Stimulated activated naive B cell treated with anti-CD40 and anti-IgM and Interleukin-4, amounts not matched to agents 10 μg/mL and 1 μg/mL and 100 μg/mL, for 72 hours (primary cell): ENCODE measurements at regions not wholly inside any gene's neighbourhood (a gene's known extent, or its start where the extent isn't known, plus 50 kb on each side); places are given as distances from the start of the nearest gene placed in this dataset.
"Not testable (repeated sequence)": the region's sequence is repeated elsewhere in the genome, so short reads cannot be mapped to it uniquely, and the experiment has no call there.

Source experiments
- ATAC-seq, 2 donors: fragments of 150-1000 bp; cut with Tn5 transposase; replicated peaks; 2 replicates each; pipeline ENCODE4 v1.10.0; 2021; ENCODE audit warnings: moderate library complexity in 1 of 2
- DNase-seq: peaks from one replicate; pipeline ENCODE4 v3.0.0; 2021
- H3K27ac Mint-ChIP-seq: one replicate; pipeline ENCODE4 v1.8.0; 2022; ENCODE audit warnings: mild to moderate bottlenecking, mixed read lengths
- H3K27me3 Mint-ChIP-seq, 2 donors: one replicate each; pipeline ENCODE4 v1.8.0; 2022; ENCODE audit warnings: mixed read lengths in 2 of 2
- H3K36me3 Mint-ChIP-seq, 2 donors: one replicate each; pipeline ENCODE4 v1.8.0; 2022; ENCODE audit warnings: mixed read lengths in 2 of 2, mild to moderate bottlenecking in 1 of 2
- H3K4me1 Mint-ChIP-seq, 2 donors: one replicate each; pipeline ENCODE4 v1.8.0; 2022; ENCODE audit warnings: mixed read lengths in 2 of 2, mild to moderate bottlenecking in 1 of 2
- H3K4me3 Mint-ChIP-seq, 2 donors: one replicate each; pipeline ENCODE4 v1.8.0; 2022; ENCODE audit warnings: mild to moderate bottlenecking in 2 of 2, mixed read lengths in 2 of 2, moderate library complexity in 1 of 2
- H3K9me3 Mint-ChIP-seq, 2 donors: one replicate each; pipeline ENCODE4 v1.8.0; 2022; ENCODE audit warnings: mixed read lengths in 2 of 2, mild to moderate bottlenecking in 1 of 2

- H3K4me3 Mint-ChIP-seq, result no peak overlapping the region
- no peaks in the 10 kb centered on the region for H3K4me1 Mint-ChIP-seq
- H3K9me3 Mint-ChIP-seq, result peaks cover 16 to 23% of the 10 kb centered on the region in 2 donors
- DNase-seq (no peak), ATAC-seq (no peak)
- H3K27me3 Mint-ChIP-seq, result no peaks in the 10 kb centered on the region
- H3K36me3 Mint-ChIP-seq, result peaks cover 0 to 4% of the 10 kb centered on the region in 2 donors
- no peak overlapping the region for H3K27ac Mint-ChIP-seq
These were observed 244.9 kb downstream of the C7orf25 start for GRCh38 chr7:42666994-42667393.

- no peaks in the 10 kb centered on the region for H3K27me3 Mint-ChIP-seq
These were observed 249.0 kb downstream of the C7orf25 start for GRCh38 chr7:42662862-42663261.

GRCh38 chr7:42661312-42661711 is 250.6 kb downstream of the C7orf25 start:
- no peak for DNase-seq
- Mint-ChIP-seq H3K9me3 (peaks cover 2 to 14% of the 10 kb centered on the region in 2 donors), H3K36me3 (no peaks in the 10 kb centered on the region), H3K4me3 (no peak overlapping the region), H3K27me3 (no peaks in the 10 kb centered on the region), H3K4me1 (no peaks in the 10 kb centered on the region), H3K27ac (no peak overlapping the region)
- no peak for ATAC-seq

More at GRCh38 chr7:42662862-42663261, 249.0 kb downstream of the C7orf25 start:
- Mint-ChIP-seq H3K27ac (no peak overlapping the region), H3K4me1 (no peaks in the 10 kb centered on the region), H3K4me3 (no peak overlapping the region), H3K9me3 (peaks cover 16 to 23% of the 10 kb centered on the region in 2 donors), H3K36me3 (peaks cover 0 to 4% of the 10 kb centered on the region in 2 donors)
- no peak for ATAC-seq
- no peak for DNase-seq

GRCh38 chr7:42650701-42651100 is 261.2 kb downstream of the C7orf25 start:
- H3K4me1 Mint-ChIP-seq, result no peaks in the 10 kb centered on the region
- no peak for ATAC-seq
- no peak for DNase-seq
- peaks cover under 1% of the 10 kb centered on the region in 2 donors for H3K9me3 Mint-ChIP-seq
- H3K27ac Mint-ChIP-seq, result no peak overlapping the region
- H3K4me3 Mint-ChIP-seq, result no peak overlapping the region
- no peaks in the 10 kb centered on the region for H3K27me3 Mint-ChIP-seq
- no peaks in the 10 kb centered on the region for H3K36me3 Mint-ChIP-seq

- Mint-ChIP-seq H3K4me1 (no peaks in the 10 kb centered on the region), H3K36me3 (no peaks in the 10 kb centered on the region), H3K4me3 (no peak overlapping the region), H3K9me3 (no peaks in the 10 kb centered on the region), H3K27me3 (no peaks in the 10 kb centered on the region), H3K27ac (no peak overlapping the region)
- ATAC-seq (no peak), DNase-seq (no peak)
These were observed 261.7 kb downstream of the C7orf25 start for GRCh38 chr7:42650171-42650570.

- DNase-seq (no peak), ATAC-seq (no peak)
- Mint-ChIP-seq H3K4me1 (no peaks in the 10 kb centered on the region), H3K36me3 (no peaks in the 10 kb centered on the region), H3K27ac (no peak overlapping the region), H3K9me3 (no peaks in the 10 kb centered on the region), H3K4me3 (no peak overlapping the region), H3K27me3 (no peaks in the 10 kb centered on the region)
These were observed 266.0 kb downstream of the C7orf25 start for GRCh38 chr7:42645906-42646305.

GRCh38 chr7:42642699-42643098 is 269.2 kb downstream of the C7orf25 start:
- H3K36me3 Mint-ChIP-seq, result no peaks in the 10 kb centered on the region
- H3K4me1 Mint-ChIP-seq, result no peaks in the 10 kb centered on the region
- H3K27ac Mint-ChIP-seq, result no peak overlapping the region
- ATAC-seq, result no peak
- no peak overlapping the region for H3K4me3 Mint-ChIP-seq
- DNase-seq, result no peak
- H3K27me3 Mint-ChIP-seq, result no peaks in the 10 kb centered on the region
- H3K9me3 Mint-ChIP-seq, result no peaks in the 10 kb centered on the region

GRCh38 chr7:42639930-42640329 is 271.9 kb downstream of the C7orf25 start:
- no peak for DNase-seq
- H3K27ac Mint-ChIP-seq, result no peak overlapping the region
- H3K27me3 Mint-ChIP-seq, result no peaks in the 10 kb centered on the region
- H3K36me3 Mint-ChIP-seq, result no peaks in the 10 kb centered on the region
- no peak for ATAC-seq
- no peak overlapping the region for H3K4me3 Mint-ChIP-seq
- H3K4me1 Mint-ChIP-seq, result no peaks in the 10 kb centered on the region
- no peaks in the 10 kb centered on the region for H3K9me3 Mint-ChIP-seq

GRCh38 chr7:42636380-42636779 is 275.5 kb downstream of the C7orf25 start:
- H3K4me3 Mint-ChIP-seq, H3K4me1 Mint-ChIP-seq, DNase-seq, ATAC-seq, H3K36me3 Mint-ChIP-seq, H3K9me3 Mint-ChIP-seq, H3K27me3 Mint-ChIP-seq, H3K27ac Mint-ChIP-seq: not testable (repeated sequence)

GRCh38 chr7:42628054-42628453 is 283.8 kb downstream of the C7orf25 start:
- Mint-ChIP-seq H3K9me3 (peaks cover 0 to 4% of the 10 kb centered on the region in 2 donors), H3K4me1 (no peaks in the 10 kb centered on the region), H3K36me3 (no peaks in the 10 kb centered on the region), H3K4me3 (no peak overlapping the region), H3K27me3 (peaks cover 0 to 7% of the 10 kb centered on the region in 2 donors), H3K27ac (no peak overlapping the region)
- no peak for DNase-seq
- no peak for ATAC-seq

GRCh38 chr7:42627626-42628025 is 284.2 kb downstream of the C7orf25 start:
- ATAC-seq (no peak), DNase-seq (no peak)
- Mint-ChIP-seq H3K9me3 (peaks cover 0 to 4% of the 10 kb centered on the region in 2 donors), H3K4me1 (no peaks in the 10 kb centered on the region), H3K4me3 (no peak overlapping the region), H3K36me3 (no peaks in the 10 kb centered on the region), H3K27me3 (peaks cover 0 to 7% of the 10 kb centered on the region in 2 donors), H3K27ac (no peak overlapping the region)

GRCh38 chr7:42627101-42627500 is 284.8 kb downstream of the C7orf25 start:
- Mint-ChIP-seq H3K4me3 (no peak overlapping the region), H3K4me1 (no peaks in the 10 kb centered on the region), H3K27ac (no peak overlapping the region), H3K9me3 (peaks cover 0 to 4% of the 10 kb centered on the region in 2 donors), H3K36me3 (no peaks in the 10 kb centered on the region), H3K27me3 (peaks cover 0 to 7% of the 10 kb centered on the region in 2 donors)
- DNase-seq (no peak), ATAC-seq (no peak)

- Mint-ChIP-seq H3K27me3 (no peaks in the 10 kb centered on the region), H3K9me3 (no peaks in the 10 kb centered on the region), H3K4me3 (no peak overlapping the region), H3K36me3 (no peaks in the 10 kb centered on the region), H3K27ac (no peak overlapping the region), H3K4me1 (no peaks in the 10 kb centered on the region)
- ATAC-seq (no peak), DNase-seq (no peak)
These were observed 286.4 kb downstream of the C7orf25 start for GRCh38 chr7:42625421-42625820.

GRCh38 chr7:42624471-42624870 is 287.4 kb downstream of the C7orf25 start:
- H3K4me1 Mint-ChIP-seq, result no peaks in the 10 kb centered on the region
- no peak overlapping the region for H3K4me3 Mint-ChIP-seq
- H3K27ac Mint-ChIP-seq, result no peak overlapping the region
- H3K36me3 Mint-ChIP-seq, result no peaks in the 10 kb centered on the region
- no peaks in the 10 kb centered on the region for H3K9me3 Mint-ChIP-seq
- no peak for DNase-seq
- H3K27me3 Mint-ChIP-seq, result no peaks in the 10 kb centered on the region
- ATAC-seq, result no peak

GRCh38 chr7:42621543-42622219 is 290.2 kb downstream of the C7orf25 start:
- Mint-ChIP-seq H3K36me3 (no peaks in the 10 kb centered on the region), H3K27me3 (peaks cover under 1 to 1% of the 10 kb centered on the region in 2 donors), H3K4me3 (no peak overlapping the region), H3K4me1 (no peaks in the 10 kb centered on the region), H3K9me3 (no peaks in the 10 kb centered on the region), H3K27ac (no peak overlapping the region)
- DNase-seq (no peak), ATAC-seq (no peak)
